ENCODE measurements at regions not wholly inside any gene's neighbourhood (a gene's known extent, or its start where the extent isn't known, plus 50 kb on each side); places are given as distances from the start of the nearest gene placed in this dataset.

- no peaks in the 10 kb centered on the region for H3K79me2 ChIP-seq (ENCODE audit: control insufficient read depth, insufficient read depth, low read length)
- no peaks in the 10 kb centered on the region for H3K9me3 ChIP-seq (replicated peaks; ENCODE audit: control insufficient read depth, insufficient read depth, low read length)
- intact Hi-C loops (cut with micrococcal nuclease) (no loop called here), dilution Hi-C loops (cut with MboI; ENCODE audit: extremely low pct_ligation_motif_present, low sequenced_read_pairs) (no loop called here)
- no peak overlapping the region for H3K4me2 ChIP-seq (ENCODE audit: insufficient read depth, low read length)
- H3K36me3 ChIP-seq (ENCODE audit: control insufficient read depth in 2 of 2, extremely low read depth in 1 of 2, insufficient read depth in 2 of 2, low read length in 2 of 2) = no peaks in the 10 kb centered on the region
- H2AFZ ChIP-seq (ENCODE audit: low read depth, low read length) = no peak overlapping the region
- H3K27me3 ChIP-seq (ENCODE audit: control insufficient read depth in 2 of 2, insufficient read depth in 2 of 2, low read length in 2 of 2) = no peaks in the 10 kb centered on the region
- no peak overlapping the region for H3K27ac ChIP-seq (ENCODE audit: insufficient read depth, low read depth, low read length)
- no TSS peak for BruUV-seq (replicated peaks)
- FAIRE-seq (no peak), DNase-seq (ENCODE audit: low read depth, low spot score) (no peak)
- no peak for TF ChIP-seq EZH2 (IDR thresholded peaks at IDR 0.05; ENCODE audit: borderline replicate concordance, low read depth, low read length, severe bottlenecking)
- TF ChIP-seq MYC (IDR thresholded peaks at IDR 0.05; ENCODE audit: low read depth, low read length) = no peak
- no peak for TF ChIP-seq MAX (IDR thresholded peaks at IDR 0.05; ENCODE audit: insufficient read depth, insufficient read length)
- TF ChIP-seq CTCF (IDR thresholded peaks at IDR 0.05; ENCODE audit: extremely low read depth in 1 of 2, insufficient read depth in 1 of 2, low read depth in 1 of 2, low read length in 2 of 2) = no peak
- no peak for TF ChIP-seq JUN (IDR thresholded peaks at IDR 0.05; ENCODE audit: borderline replicate concordance, insufficient read depth, insufficient read length, low read depth)
- no peak for TF ChIP-seq GATA2 (IDR thresholded peaks at IDR 0.05; ENCODE audit: insufficient read depth, insufficient read length, low read depth, low read length)
- TF ChIP-seq FOS (IDR thresholded peaks at IDR 0.05; ENCODE audit: borderline replicate concordance, insufficient read depth, low read length) = no peak
- no peak for TF ChIP-seq POLR2AphosphoS5 (IDR thresholded peaks at IDR 0.05; ENCODE audit: insufficient read depth, low read depth, low read length)
- TF ChIP-seq POLR2A (IDR thresholded peaks at IDR 0.05; ENCODE audit: low read depth, low read length) = no peak
- no peaks in the 10 kb centered on the region for H3K4me1 ChIP-seq (ENCODE audit: control insufficient read depth, extremely low read depth, insufficient read depth, low read length)
- no peaks in the 10 kb centered on the region for H3K9me1 ChIP-seq (replicated peaks; ENCODE audit: control insufficient read depth, extremely low read depth, insufficient read depth, low read length)
- no peak overlapping the region for H3K9ac ChIP-seq (replicated peaks; ENCODE audit: extremely low read depth, insufficient read depth, low read length)
- no peak overlapping the region for H3K4me3 ChIP-seq (replicated peaks in 1 of 3; ENCODE audit: insufficient read depth in 1 of 3, low read depth in 1 of 3, low read length in 3 of 3)
- POLR2A ChIA-PET = no interaction called here
- no peaks in the 10 kb centered on the region for H4K20me1 ChIP-seq (replicated peaks; ENCODE audit: control insufficient read depth, extremely low read depth, insufficient read depth, low read length)
- CTCF ChIA-PET = no interaction called here
Observed at GRCh38 chr4:79666875-79667274, 258.8 kb upstream of the GK2 start.
